Duodenal mucosa (tissue), 2 donors: ENCODE measurements at regions not wholly inside any gene's neighbourhood (a gene's known extent, or its start where the extent isn't known, plus 50 kb on each side); places are given as distances from the start of the nearest gene placed in this dataset.

Experiments used
- H3K27ac ChIP-seq: one replicate; pipeline ENCODE4 v1.7.0; 2013; ENCODE audit warnings: low read depth, low read length
- H3K27me3 ChIP-seq, 2 donors: one replicate each; pipeline ENCODE4 v1.7.0; 2013; ENCODE audit warnings: low read length in 2 of 2, control low read depth in 1 of 2; ENCODE audit not compliant: insufficient read depth in 2 of 2, control insufficient read depth in 1 of 2
- H3K36me3 ChIP-seq, 2 donors: one replicate each; pipeline ENCODE4 v1.7.0; 2013; ENCODE audit warnings: low read length in 2 of 2, control low read depth in 1 of 2; ENCODE audit not compliant: insufficient read depth in 2 of 2, control insufficient read depth in 1 of 2
- H3K4me1 ChIP-seq, 2 donors: one replicate each; pipeline ENCODE4 v1.7.0; 2013; ENCODE audit warnings: low read length in 2 of 2, control low read depth in 1 of 2; ENCODE audit not compliant: insufficient read depth in 2 of 2, control insufficient read depth in 1 of 2
- H3K4me3 ChIP-seq, 2 donors: one replicate each; pipeline ENCODE4 v1.7.0; 2013; ENCODE audit warnings: low read length in 2 of 2, low read depth in 1 of 2
- H3K9ac ChIP-seq, 2 donors: one replicate each; pipeline ENCODE4 v1.7.0; 2013; ENCODE audit warnings: low read length in 2 of 2, low read depth in 1 of 2
- H3K9me3 ChIP-seq, 2 donors: one replicate each; pipeline ENCODE4 v1.7.0; 2013; ENCODE audit warnings: low read length in 2 of 2, control low read depth in 1 of 2; ENCODE audit not compliant: control insufficient read depth in 1 of 2

DNA sequence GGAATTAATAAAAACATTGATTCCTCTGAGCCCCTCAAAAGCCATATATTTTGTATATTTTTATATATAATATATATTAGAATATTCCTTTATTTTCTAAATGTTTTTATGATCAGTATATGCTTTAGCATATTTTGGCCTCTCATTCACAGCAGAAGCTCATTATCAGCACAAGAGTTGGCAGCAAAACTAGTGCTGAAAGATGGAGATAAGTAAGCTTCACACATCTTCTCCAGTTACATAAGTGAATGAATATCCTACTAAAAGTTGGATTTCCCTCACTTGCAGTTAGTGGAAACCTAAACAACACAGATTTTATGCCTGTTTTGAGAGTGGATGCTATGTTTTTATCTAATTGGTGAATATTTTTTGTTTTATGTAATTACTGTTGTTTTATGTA lies 1303.8 kb upstream of the ADGRB3 start:
- no peak overlapping the region for H3K27ac ChIP-seq
- H3K9ac ChIP-seq = no peak overlapping the region
- no peaks in the 10 kb centered on the region for H3K4me1 ChIP-seq
- peaks cover 0 to 4% of the 10 kb centered on the region in 2 donors for H3K9me3 ChIP-seq
- H3K36me3 ChIP-seq = no peaks in the 10 kb centered on the region
- no peak overlapping the region for H3K4me3 ChIP-seq
- H3K27me3 ChIP-seq = no peaks in the 10 kb centered on the region

DNA sequence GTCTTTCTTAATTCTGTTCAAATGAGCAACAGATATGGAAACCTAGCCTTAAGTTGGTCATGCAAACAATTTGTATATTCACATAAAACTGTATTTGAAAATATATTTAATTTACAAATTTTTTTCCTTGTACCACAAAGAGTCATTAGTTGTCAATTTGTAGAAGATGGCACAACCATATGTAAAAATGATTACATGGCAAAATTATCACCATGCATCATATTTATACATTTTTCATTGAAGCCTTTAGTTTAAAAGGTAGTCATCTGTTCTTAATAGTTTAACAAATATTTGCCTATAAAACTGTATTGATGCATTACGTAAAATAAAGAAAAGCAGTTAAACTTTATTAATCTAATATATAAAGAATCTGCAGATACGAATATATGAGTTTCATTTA lies 1306.8 kb upstream of the ADGRB3 start:
- H3K27ac ChIP-seq = no peak overlapping the region
- peaks cover 0 to 7% of the 10 kb centered on the region in 2 donors for H3K9me3 ChIP-seq
- no peaks in the 10 kb centered on the region for H3K27me3 ChIP-seq
- no peaks in the 10 kb centered on the region for H3K36me3 ChIP-seq
- H3K4me1 ChIP-seq = no peaks in the 10 kb centered on the region
- no peak overlapping the region for H3K9ac ChIP-seq
- H3K4me3 ChIP-seq = no peak overlapping the region

DNA sequence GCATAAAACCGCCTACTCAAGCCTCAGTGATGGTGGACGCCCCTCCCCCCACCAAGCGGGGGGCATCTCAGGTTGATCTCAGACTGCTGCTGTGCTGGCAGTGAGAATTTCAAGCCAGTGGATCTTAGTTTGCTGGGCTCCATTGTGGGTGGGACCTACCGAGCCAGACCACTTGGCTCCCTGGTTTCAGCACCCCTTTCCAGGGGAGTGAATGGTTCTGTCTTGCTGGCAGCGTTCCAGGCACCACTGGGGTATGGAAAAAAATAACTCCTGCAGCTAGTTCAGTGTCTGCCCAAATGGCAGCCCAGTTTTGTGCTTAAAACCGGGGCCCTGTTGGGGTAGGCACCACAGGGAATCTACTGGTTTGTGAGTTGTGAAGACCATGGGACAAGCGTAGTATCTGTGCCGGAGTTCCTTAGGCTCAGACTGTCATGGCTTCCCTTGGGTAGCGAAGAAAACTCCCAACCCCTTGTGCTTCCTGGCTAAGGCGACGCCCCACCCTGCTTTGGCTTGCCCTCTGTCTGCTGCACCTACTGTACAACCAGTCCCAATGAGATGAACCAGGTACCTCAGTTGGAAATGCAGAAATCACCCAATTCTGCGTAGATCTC lies 1334.5 kb upstream of the ADGRB3 start:
- Histone ChIP-seq H3K4me1 (no peaks in the 10 kb centered on the region), H3K27ac (no peak overlapping the region), H3K27me3 (no peaks in the 10 kb centered on the region), H3K36me3 (no peaks in the 10 kb centered on the region), H3K9me3 (peaks cover 5 to 14% of the 10 kb centered on the region in 2 donors), H3K4me3 (no peak overlapping the region), H3K9ac (no peak overlapping the region)

DNA sequence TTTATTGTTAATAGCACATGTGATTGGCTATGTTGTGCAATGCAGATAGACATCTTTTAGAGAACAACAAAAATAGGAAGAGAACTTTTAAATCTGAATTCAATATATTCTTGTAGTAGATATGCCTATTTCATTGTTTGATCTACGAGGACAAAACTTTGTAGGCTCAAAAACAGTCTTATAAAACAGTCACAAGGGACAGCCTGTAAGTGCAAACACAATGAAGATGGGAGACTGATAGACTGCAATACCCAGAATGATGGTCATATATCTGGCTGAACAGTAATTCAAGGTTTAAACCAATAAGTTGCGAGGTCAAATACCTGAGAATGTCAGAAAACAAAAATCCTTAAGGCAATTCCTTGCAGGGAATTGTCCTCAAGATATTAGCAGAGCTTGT lies 1342.9 kb upstream of the ADGRB3 start:
- peaks cover 3 to 4% of the 10 kb centered on the region in 2 donors for H3K9me3 ChIP-seq
- no peak overlapping the region for H3K27ac ChIP-seq
- no peaks in the 10 kb centered on the region for H3K4me1 ChIP-seq
- H3K36me3 ChIP-seq = no peaks in the 10 kb centered on the region
- no peak overlapping the region for H3K4me3 ChIP-seq
- H3K9ac ChIP-seq = no peak overlapping the region
- H3K27me3 ChIP-seq = no peaks in the 10 kb centered on the region

DNA sequence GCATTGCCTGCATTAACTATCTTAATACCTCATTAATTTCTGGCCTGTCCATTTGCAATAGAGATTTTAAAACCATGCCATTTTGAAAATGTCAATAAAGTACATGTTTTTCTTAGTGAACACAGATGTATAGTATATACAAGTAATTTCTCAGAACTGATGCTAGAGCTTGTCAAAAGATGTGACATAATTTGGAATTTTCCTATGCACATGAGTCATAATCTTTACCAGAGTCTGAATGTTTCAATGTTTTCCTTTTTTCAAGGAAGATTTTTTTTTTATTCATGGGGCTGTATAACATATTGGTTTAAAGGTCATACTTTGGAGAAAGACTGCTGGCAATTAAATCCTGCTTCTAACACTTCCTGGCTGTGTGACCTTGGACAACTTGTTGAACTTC lies 1347.5 kb upstream of the ADGRB3 start:
- no peaks in the 10 kb centered on the region for H3K4me1 ChIP-seq
- no peak overlapping the region for H3K4me3 ChIP-seq
- no peak overlapping the region for H3K9ac ChIP-seq
- H3K27me3 ChIP-seq = no peaks in the 10 kb centered on the region
- no peak overlapping the region for H3K27ac ChIP-seq
- peaks cover 3 to 6% of the 10 kb centered on the region in 2 donors for H3K9me3 ChIP-seq
- H3K36me3 ChIP-seq = no peaks in the 10 kb centered on the region

DNA sequence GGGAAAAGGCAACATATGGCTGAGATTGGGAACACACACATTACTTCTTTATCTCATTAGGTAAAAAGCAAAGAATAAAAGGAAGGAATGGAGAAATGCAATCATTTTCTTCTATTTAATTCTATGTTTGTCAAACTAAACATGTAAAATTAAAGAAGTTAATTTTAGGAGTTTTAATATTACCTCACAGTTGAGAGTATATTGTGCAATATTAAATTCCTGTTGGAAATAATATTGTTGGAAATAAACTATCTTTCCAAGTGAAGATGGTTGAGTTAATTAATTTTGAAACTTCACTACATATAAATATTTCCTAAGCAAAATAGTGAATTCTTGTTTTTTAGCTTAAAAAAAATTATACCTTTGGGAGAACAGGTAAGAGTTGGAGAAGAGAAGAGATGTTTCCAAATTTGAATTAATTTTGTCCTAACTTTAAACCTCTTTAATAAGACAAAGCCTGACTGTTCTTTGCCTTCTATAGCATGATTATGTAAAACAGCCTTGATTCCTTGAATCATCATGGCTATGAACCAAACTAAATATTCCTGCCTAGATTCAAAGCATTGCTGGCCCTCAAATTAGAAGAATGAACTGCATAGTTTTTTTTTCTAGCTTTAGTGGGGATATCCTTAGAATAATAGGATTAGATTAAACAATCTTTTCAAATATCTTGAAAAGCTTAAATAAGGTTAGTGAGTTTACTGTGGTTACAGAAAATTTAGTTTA lies 1349.1 kb upstream of the ADGRB3 start:
- Histone ChIP-seq H3K4me1 (no peaks in the 10 kb centered on the region), H3K27me3 (no peaks in the 10 kb centered on the region), H3K9me3 (peaks cover 1 to 6% of the 10 kb centered on the region in 2 donors), H3K27ac (no peak overlapping the region), H3K36me3 (no peaks in the 10 kb centered on the region), H3K4me3 (no peak overlapping the region), H3K9ac (no peak overlapping the region)

DNA sequence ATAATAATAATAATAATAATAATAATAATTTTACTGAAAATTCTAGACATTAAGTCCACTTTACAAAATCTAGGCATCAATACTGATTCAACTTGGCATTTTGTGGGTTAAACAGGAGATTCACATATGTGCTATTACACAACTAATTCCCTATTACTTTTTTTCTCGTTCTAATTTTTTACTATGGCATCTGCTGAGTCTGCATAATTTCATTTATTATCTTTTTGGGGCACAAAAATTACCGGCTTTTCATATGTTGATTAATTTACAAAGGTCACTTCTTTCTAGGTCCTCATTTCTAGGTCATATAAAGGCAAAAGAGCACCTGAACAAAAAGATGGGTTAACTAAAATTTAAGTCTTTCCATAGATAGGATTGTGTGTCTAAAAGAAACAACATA lies 1357.8 kb upstream of the ADGRB3 start:
- Histone ChIP-seq H3K27ac (no peak overlapping the region), H3K9ac (no peak overlapping the region), H3K9me3 (no peaks in the 10 kb centered on the region), H3K36me3 (no peaks in the 10 kb centered on the region), H3K4me1 (no peaks in the 10 kb centered on the region), H3K27me3 (no peaks in the 10 kb centered on the region), H3K4me3 (no peak overlapping the region)

DNA sequence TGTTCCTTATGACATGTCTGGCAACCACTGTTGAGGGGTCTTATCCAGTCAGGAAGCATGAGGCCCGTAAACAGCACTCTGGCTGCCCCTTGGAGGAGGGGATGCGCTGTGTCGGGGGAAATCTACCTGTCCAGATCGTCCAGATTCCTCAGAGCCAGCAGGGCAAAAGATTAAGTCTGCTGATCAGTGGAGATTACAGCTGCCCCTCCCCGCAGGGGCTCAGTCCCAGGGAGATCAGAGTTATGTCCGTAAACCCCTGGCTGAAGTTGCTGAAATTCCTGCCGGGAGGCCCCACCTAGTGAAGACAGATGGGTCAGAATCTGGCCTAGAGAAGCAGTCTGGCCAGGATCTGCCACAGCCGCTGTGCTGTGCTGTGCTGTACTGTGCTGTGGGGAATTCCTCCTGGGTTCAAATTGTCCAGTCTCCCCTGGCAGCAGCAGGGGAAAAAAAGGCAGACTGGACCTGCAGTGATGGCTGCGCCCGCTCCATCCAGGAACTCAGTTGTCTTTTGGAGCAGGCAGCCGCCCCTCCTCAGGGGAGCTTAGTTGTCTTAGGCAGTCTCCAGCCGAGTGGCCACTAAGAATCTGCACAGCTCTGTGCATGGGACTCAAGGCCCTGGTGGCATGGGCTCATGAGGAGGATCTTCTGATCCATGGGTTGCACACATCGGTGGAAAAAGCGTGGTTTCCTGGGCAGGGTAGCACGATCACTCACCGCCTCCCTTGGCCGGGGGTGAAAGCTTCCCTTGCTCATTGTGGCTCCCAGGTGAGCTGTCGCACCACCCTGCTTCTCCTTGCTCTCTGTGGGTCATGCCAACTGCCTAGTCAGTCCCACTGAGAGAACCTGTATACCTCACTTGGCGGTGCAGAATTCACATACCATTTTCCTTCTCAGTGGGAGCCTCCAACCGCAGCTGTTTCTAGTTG lies 1368.8 kb upstream of the ADGRB3 start:
- Histone ChIP-seq H3K27ac (no peak overlapping the region), H3K9me3 (peaks cover 5 to 8% of the 10 kb centered on the region in 2 donors), H3K4me3 (no peak overlapping the region), H3K4me1 (no peaks in the 10 kb centered on the region), H3K36me3 (no peaks in the 10 kb centered on the region), H3K27me3 (no peaks in the 10 kb centered on the region), H3K9ac (no peak overlapping the region)

DNA sequence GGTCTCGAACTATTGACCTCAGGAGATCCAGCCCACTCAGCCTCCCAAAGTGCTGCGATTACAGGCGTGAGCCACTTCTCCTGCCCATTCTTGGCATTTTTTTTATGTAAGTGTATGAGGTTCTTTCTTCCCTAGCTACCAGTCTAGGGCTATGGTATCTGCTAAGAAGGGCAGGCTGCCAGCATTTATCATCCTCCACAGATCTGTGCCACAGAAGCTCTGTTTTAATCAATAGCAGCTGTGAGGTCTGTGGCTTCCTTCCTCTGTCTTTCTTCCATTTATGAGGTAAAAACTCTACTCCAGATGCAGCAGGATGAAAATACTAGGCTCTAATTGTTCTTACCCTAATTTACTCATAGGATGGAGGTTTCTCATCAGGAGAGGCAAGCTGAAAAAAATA lies 1382.4 kb upstream of the ADGRB3 start:
- no peak overlapping the region for H3K4me3 ChIP-seq

DNA sequence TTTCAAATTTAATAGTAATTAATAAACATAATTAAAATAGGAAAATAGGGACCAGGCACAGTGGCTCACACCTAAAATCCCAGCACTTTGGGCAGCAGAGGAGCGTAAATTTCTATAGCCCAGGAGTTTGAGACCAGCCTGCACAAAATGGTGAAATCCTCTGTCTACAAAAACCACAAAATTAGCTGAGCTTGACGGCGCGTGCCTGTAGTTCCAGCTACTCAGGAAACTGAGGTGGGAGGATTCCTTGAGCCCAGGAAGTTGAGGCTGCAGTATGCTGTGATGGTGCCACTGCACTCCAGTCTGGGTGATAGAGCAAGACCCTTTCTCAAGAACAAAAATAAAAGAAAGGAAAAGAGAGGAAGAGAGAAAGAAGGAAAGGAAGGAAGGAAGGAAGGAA lies 1387.0 kb upstream of the ADGRB3 start:
- Histone ChIP-seq H3K9me3 (peaks cover 8% of the 10 kb centered on the region in 2 donors), H3K9ac (no peak overlapping the region), H3K36me3 (no peaks in the 10 kb centered on the region), H3K4me1 (no peaks in the 10 kb centered on the region), H3K4me3 (no peak overlapping the region), H3K27ac (no peak overlapping the region), H3K27me3 (no peaks in the 10 kb centered on the region)

More for the DNA sequence above, 1382.4 kb upstream of the ADGRB3 start:
- Histone ChIP-seq H3K36me3 (no peaks in the 10 kb centered on the region), H3K9me3 (peaks cover 3 to 8% of the 10 kb centered on the region in 2 donors), H3K27me3 (no peaks in the 10 kb centered on the region), H3K4me1 (no peaks in the 10 kb centered on the region), H3K27ac (no peak overlapping the region), H3K9ac (no peak overlapping the region)
